ENCODE measurements at regions not wholly inside any gene's neighbourhood (a gene's known extent, or its start where the extent isn't known, plus 50 kb on each side); places are given as distances from the start of the nearest gene placed in this dataset.
"Not testable (repeated sequence)": the region's sequence is repeated elsewhere in the genome, so short reads cannot be mapped to it uniquely, and the experiment has no call there.

GRCh38 chr9:65386699-65387098 lies 101.7 kb upstream of the FOXD4L5 start:
- TF ChIP-seq CREM (IDR thresholded peaks at IDR 0.05; ENCODE audit: low read depth); CBX3 (IDR thresholded peaks at IDR 0.05; ENCODE audit: borderline replicate concordance, low read depth); SP1 (IDR thresholded peaks at IDR 0.05; ENCODE audit: low read depth, low read length): not testable (repeated sequence)
- TF ChIP-seq POLR2A (IDR thresholded peaks at IDR 0.05; ENCODE audit: low read depth, low read length): 0 out of 2 replicates have a peak, but pooled peaks have one; percentile 39

Data from GM12878 (cell line).